ENCODE measurements at regions not wholly inside any gene's neighbourhood (a gene's known extent, or its start where the extent isn't known, plus 50 kb on each side); places are given as distances from the start of the nearest gene placed in this dataset.

GRCh38 chr1:29960876-29961275 is 724.6 kb downstream of the PTPRU start:
- no peak for FAIRE-seq
- Histone ChIP-seq H3K9me3 (no peaks in the 10 kb centered on the region), H3K27ac (no peak overlapping the region), H3K4me3 (no peak overlapping the region), H3K4me1 (no peaks in the 10 kb centered on the region; the same call in 2 of the 3 replicates), H3K4me2 (no peak overlapping the region)
- ChIA-PET POLR2A (no interaction called here), CTCF (no interaction called here)
- no CpG with 5 or more reads among the region's 10 CpGs for WGBS (ENCODE audit: missing lambda C conversion rate)
- no peak for ATAC-seq
- TF ChIP-seq GATA3 (IDR thresholded peaks at IDR 0.05; ENCODE audit: borderline replicate concordance) = no peak
- no peak for TF ChIP-seq HMGXB4 (CRISPR knock-in tag; IDR thresholded peaks at IDR 0.05; ENCODE audit: borderline replicate concordance)
- TF ChIP-seq CTCF (IDR thresholded peaks at IDR 0.05) = no peak
- no peak for TF ChIP-seq SREBF2 (IDR thresholded peaks at IDR 0.05)
- no peak for TF ChIP-seq USF2 (IDR thresholded peaks at IDR 0.05)
- TF ChIP-seq HOXA7 (CRISPR knock-in tag; IDR thresholded peaks at IDR 0.05) = no peak
- TF ChIP-seq REST (IDR thresholded peaks at IDR 0.05) = no peak
- no peak for TF ChIP-seq ZNF302 (CRISPR knock-in tag; IDR thresholded peaks at IDR 0.05)
- TF ChIP-seq MAZ (IDR thresholded peaks at IDR 0.05; ENCODE audit: borderline replicate concordance, low read depth, low read length) = no peak
- TF ChIP-seq CHD2 (IDR thresholded peaks at IDR 0.05; ENCODE audit: low read length, partially characterized antibody) = no peak
- TF ChIP-seq FOSB (CRISPR knock-in tag; IDR thresholded peaks at IDR 0.05) = no peak
- TF ChIP-seq MAFK (IDR thresholded peaks at IDR 0.05; ENCODE audit: partially characterized antibody) = no peak
- no peak for TF ChIP-seq ATOH8 (CRISPR knock-in tag; IDR thresholded peaks at IDR 0.05; ENCODE audit: low read depth)
- TF ChIP-seq ZC3H11A (IDR thresholded peaks at IDR 0.05) = no peak
- no peak for TF ChIP-seq MYC (IDR thresholded peaks at IDR 0.05; ENCODE audit: borderline replicate concordance, low read length)
- TF ChIP-seq HOXB5 (CRISPR knock-in tag; IDR thresholded peaks at IDR 0.05) = no peak
- TF ChIP-seq NFE2L2 (conservative IDR thresholded peaks at IDR 0.05; ENCODE audit: low read length) = no peak
- TF ChIP-seq ELK1 (IDR thresholded peaks at IDR 0.05; ENCODE audit: low read depth, low read length) = no peak
- no peak for DNase-seq (ENCODE audit: low read depth in 1 of 2, low spot score in 1 of 2)
